Stomach (tissue), 4 donors: ENCODE measurements at regions not wholly inside any gene's neighbourhood (a gene's known extent, or its start where the extent isn't known, plus 50 kb on each side); places are given as distances from the start of the nearest gene placed in this dataset.

Experiments used
- EP300 ChIP-seq: sonication (generic); formaldehyde crosslinking; IDR thresholded peaks from one replicate; pipeline ENCODE4 v1.6.1; 2017; ENCODE audit warnings: antibody characterized with exemption
- POLR2A ChIP-seq, 4 donors: fragments of 450-650 bp; IDR thresholded peaks; one replicate each; pipeline ENCODE4 v1.6.1; 2016; ENCODE audit warnings: antibody characterized with exemption in 4 of 4, control low read depth in 2 of 4, mild to moderate bottlenecking in 1 of 4, moderate library complexity in 1 of 4
- TF ChIP-seq, protein P1 (sequence below), 7 experiments: fragments of 450-650 bp in 4 of 7; fragments of 200-600 bp in 3 of 7; sonication (generic) in 3 of 7; IDR thresholded peaks; one replicate each; pipeline ENCODE4 v1.5.1; 2016 to 2019; ENCODE audit warnings: antibody characterized with exemption in 7 of 7, control low read depth in 2 of 7, mild to moderate bottlenecking in 1 of 7

DNA sequence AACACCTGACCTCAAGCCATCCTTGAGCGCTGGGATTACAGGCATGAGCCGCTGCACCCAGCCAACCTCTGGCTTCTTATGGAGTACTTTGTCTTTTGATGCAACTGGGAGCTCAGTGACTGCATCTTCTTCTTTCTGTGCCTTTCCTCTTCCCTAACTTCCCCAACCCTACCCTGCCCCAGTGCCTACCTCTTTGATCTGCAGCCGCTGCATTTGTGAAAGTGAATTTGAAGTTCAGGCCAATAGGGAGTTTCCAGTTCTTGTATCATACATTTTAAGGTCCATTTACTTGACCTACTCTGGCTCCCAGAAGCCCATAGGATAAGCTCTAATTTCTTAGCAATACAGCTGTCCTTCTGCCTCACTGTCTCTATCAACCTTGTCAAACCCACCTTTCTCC lies 52.2 kb downstream of the KCNC4 start:
- no peak for TF ChIP-seq EP300
- TF ChIP-seq, protein P1, sequence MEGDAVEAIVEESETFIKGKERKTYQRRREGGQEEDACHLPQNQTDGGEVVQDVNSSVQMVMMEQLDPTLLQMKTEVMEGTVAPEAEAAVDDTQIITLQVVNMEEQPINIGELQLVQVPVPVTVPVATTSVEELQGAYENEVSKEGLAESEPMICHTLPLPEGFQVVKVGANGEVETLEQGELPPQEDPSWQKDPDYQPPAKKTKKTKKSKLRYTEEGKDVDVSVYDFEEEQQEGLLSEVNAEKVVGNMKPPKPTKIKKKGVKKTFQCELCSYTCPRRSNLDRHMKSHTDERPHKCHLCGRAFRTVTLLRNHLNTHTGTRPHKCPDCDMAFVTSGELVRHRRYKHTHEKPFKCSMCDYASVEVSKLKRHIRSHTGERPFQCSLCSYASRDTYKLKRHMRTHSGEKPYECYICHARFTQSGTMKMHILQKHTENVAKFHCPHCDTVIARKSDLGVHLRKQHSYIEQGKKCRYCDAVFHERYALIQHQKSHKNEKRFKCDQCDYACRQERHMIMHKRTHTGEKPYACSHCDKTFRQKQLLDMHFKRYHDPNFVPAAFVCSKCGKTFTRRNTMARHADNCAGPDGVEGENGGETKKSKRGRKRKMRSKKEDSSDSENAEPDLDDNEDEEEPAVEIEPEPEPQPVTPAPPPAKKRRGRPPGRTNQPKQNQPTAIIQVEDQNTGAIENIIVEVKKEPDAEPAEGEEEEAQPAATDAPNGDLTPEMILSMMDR (IDR thresholded peaks at IDR 0.05) = no peak
- no peak for TF ChIP-seq POLR2A (IDR thresholded peaks at IDR 0.05)
